ENCODE measurements at regions not wholly inside any gene's neighbourhood (a gene's known extent, or its start where the extent isn't known, plus 50 kb on each side); places are given as distances from the start of the nearest gene placed in this dataset.

- TF ChIP-seq CTCF (conservative IDR thresholded peaks at IDR 0.05; ENCODE audit: low read length) (no peak), EZH2phosphoT487 (IDR thresholded peaks at IDR 0.05; ENCODE audit: borderline replicate concordance) (no peak)
Measured at GRCh38 chr6:22132656-22133055, 164.2 kb downstream of the PRL start.

Data from Loucy (cell line).